GM12873 (cell line): ENCODE measurements at regions not wholly inside any gene's neighbourhood (a gene's known extent, or its start where the extent isn't known, plus 50 kb on each side); places are given as distances from the start of the nearest gene placed in this dataset.

Source experiments
- CTCF ChIP-seq: IDR thresholded peaks from 2 replicates; pipeline ENCODE4 v1.5.1; 2012; ENCODE audit warnings: low read depth, mild to moderate bottlenecking, moderate library complexity, low read length, control low read depth; ENCODE audit not compliant: insufficient read depth; ENCODE audit errors: missing control alignments

- TF ChIP-seq CTCF, result no peak
Measured at GRCh38 chr5:56356836-56357160, 123.7 kb upstream of the ANKRD55 start.

- no peak for TF ChIP-seq CTCF
Measured at GRCh38 chr5:56356121-56356835, 123.1 kb upstream of the ANKRD55 start.

GRCh38 chr5:56354836-56355235 lies 121.7 kb upstream of the ANKRD55 start:
- TF ChIP-seq CTCF, result no peak

GRCh38 chr5:56352808-56353590 lies 119.9 kb upstream of the ANKRD55 start:
- no peak for TF ChIP-seq CTCF

GRCh38 chr5:56350597-56351170 lies 117.6 kb upstream of the ANKRD55 start:
- no peak for TF ChIP-seq CTCF

GRCh38 chr5:56350011-56350596 lies 117.0 kb upstream of the ANKRD55 start:
- TF ChIP-seq CTCF, result no peak

- no peak for TF ChIP-seq CTCF
Measured at GRCh38 chr5:56349461-56349860, 116.3 kb upstream of the ANKRD55 start.
